GM12878 (cell line): ENCODE measurements at regions not wholly inside any gene's neighbourhood (a gene's known extent, or its start where the extent isn't known, plus 50 kb on each side); places are given as distances from the start of the nearest gene placed in this dataset.

ENCODE experiments used
- ATAC-seq: fragments of 200-7000 bp; cut with Tn5 transposase; 3 replicates; pipeline ENCODE4 v1.9.1; 2020; ENCODE audit warnings: mild to moderate bottlenecking, moderate library complexity
- BruUV-seq: library from RNA; stranded (reverse); fragments of 400-500 nt; replicated peaks from 2 replicates; lab custom pipeline; 2021; lab: Mats Ljungman, UMichigan
- CTCF ChIA-PET: fragments of 300-600 bp; sonication (Branson Sonifier 250); formaldehyde crosslinking; extraction: SDS; loops from one replicate; lab custom pipeline; 2021; ENCODE audit warnings: inconsistent platforms; lab: Yijun Ruan, JAX
- POLR2A ChIA-PET: fragments of 350-600 bp; formaldehyde crosslinking; extraction: SDS; loops from one replicate; lab custom pipeline; 2021; ENCODE audit warnings: inconsistent platforms; lab: Charles Lee
- RAD21 ChIA-PET: fragments of 300-600 bp; sonication (Branson Sonifier 250); formaldehyde crosslinking; loops from one replicate; lab custom pipeline; 2023; ENCODE audit warnings: antibody characterized with exemption; ENCODE audit not compliant: unreplicated experiment; lab: Charles Lee
- SMC1A ChIA-PET: fragments of 300-600 bp; sonication (Branson Sonifier 250); formaldehyde crosslinking; loops from one replicate; lab custom pipeline; 2023; ENCODE audit not compliant: unreplicated experiment, uncharacterized antibody; lab: Charles Lee
- DNase-seq: peaks from one replicate; pipeline ENCODE4 v3.0.0-alpha.2; 2011; ENCODE audit warnings: low read depth, low spot score
- FAIRE-seq: peaks from 3 replicates; lab custom pipeline; 2011; peaks lifted over from hg19 to GRCh38; lab: Jason Lieb, UNC
- H2AFZ ChIP-seq: 2 replicates; pipeline ENCODE4 v1.6.0; 2011; ENCODE audit warnings: low read depth, low read length, control low read depth; ENCODE audit not compliant: control insufficient read depth
- H3K27ac ChIP-seq: 2 replicates; pipeline ENCODE4 v1.5.1; 2011; ENCODE audit warnings: control low read depth; ENCODE audit not compliant: control insufficient read depth, insufficient read depth
- H3K27me3 ChIP-seq, 2 experiments: replicated peaks in 1 of 2; 2 replicates each; pipeline versions ENCODE4 v1.6.0 to v1.6.1; 2011; ENCODE audit warnings: low read length in 1 of 2; ENCODE audit not compliant: control insufficient read depth in 2 of 2, insufficient read depth in 2 of 2
- H3K36me3 ChIP-seq, 2 experiments: 2 replicates each; pipeline ENCODE4 v1.5.1; 2011; ENCODE audit warnings: low read length in 1 of 2; ENCODE audit not compliant: control insufficient read depth in 2 of 2, insufficient read depth in 2 of 2
- H3K4me1 ChIP-seq: 2 replicates; pipeline ENCODE4 v1.6.1; 2011; ENCODE audit warnings: mild to moderate bottlenecking, low read length, moderate library complexity, mixed read lengths; ENCODE audit not compliant: control insufficient read depth, insufficient read depth
- H3K4me2 ChIP-seq: 2 replicates; pipeline ENCODE4 v1.6.0; 2011; ENCODE audit warnings: control low read depth; ENCODE audit not compliant: control insufficient read depth, insufficient read depth
- H3K4me3 ChIP-seq: fragments of 200-600 bp; sonication (generic); 2 replicates; pipeline ENCODE4 v1.5.1; 2016
- H3K79me2 ChIP-seq: 2 replicates; pipeline ENCODE4 v1.6.0; 2011; ENCODE audit warnings: low read length; ENCODE audit not compliant: control insufficient read depth, insufficient read depth
- H3K9ac ChIP-seq: 2 replicates; pipeline ENCODE4 v1.8.0; 2011; ENCODE audit warnings: low read length, control low read depth, mixed read lengths; ENCODE audit not compliant: control insufficient read depth, insufficient read depth
- H3K9me3 ChIP-seq: replicated peaks from 3 replicates; pipeline ENCODE4 v1.5.1; 2011; ENCODE audit warnings: mild to moderate bottlenecking, low read length; ENCODE audit not compliant: control insufficient read depth, insufficient read depth
- H4K20me1 ChIP-seq: 2 replicates; pipeline ENCODE4 v1.6.0; 2011; ENCODE audit not compliant: control insufficient read depth, insufficient read depth
- ASH2L ChIP-seq: fragments of 300-600, 200-600 bp; sonication (generic); IDR thresholded peaks from 2 replicates; pipeline ENCODE4 v1.6.1; 2017; ENCODE audit warnings: low read depth, mild to moderate bottlenecking, borderline replicate concordance
- CHD2 ChIP-seq: IDR thresholded peaks from 2 replicates; pipeline ENCODE4 v1.6.1; 2011; ENCODE audit warnings: low read depth, low read length, improper control_type of control experiment, borderline replicate concordance
- GABPA ChIP-seq: IDR thresholded peaks from 2 replicates; pipeline ENCODE4 v1.6.1; 2014; ENCODE audit warnings: antibody characterized with exemption, low read depth, mild to moderate bottlenecking, inconsistent platforms
- MTA2 ChIP-seq: fragments of 450-650 bp; IDR thresholded peaks from 2 replicates; pipeline ENCODE4 v1.6.1; 2016; ENCODE audit warnings: low read depth, mild to moderate bottlenecking, moderate library complexity
- MYB ChIP-seq: fragments of 150-350 bp; IDR thresholded peaks from 2 replicates; pipeline ENCODE4 v1.6.1; 2014; ENCODE audit warnings: mild to moderate bottlenecking, low read depth, low read length, borderline replicate concordance
- NFYA ChIP-seq: IDR thresholded peaks from 2 replicates; pipeline ENCODE4 v1.6.1; 2011; ENCODE audit warnings: low read depth, mild to moderate bottlenecking, low read length, improper control_type of control experiment, borderline replicate concordance
- NR2F1 ChIP-seq: fragments of 450-650 bp; conservative IDR thresholded peaks from 2 replicates; pipeline ENCODE4 v1.6.1; 2017; ENCODE audit warnings: mild to moderate bottlenecking
- POLR2AphosphoS2 ChIP-seq: IDR thresholded peaks from 2 replicates; pipeline ENCODE4 v1.6.1; 2011; ENCODE audit warnings: low read depth, mild to moderate bottlenecking, low read length, improper control_type of control experiment, moderate library complexity
- RBBP5 ChIP-seq: fragments of 200-600 bp; sonication (generic); conservative IDR thresholded peaks from 2 replicates; pipeline ENCODE4 v1.6.1; 2016
- SIX5 ChIP-seq: IDR thresholded peaks from 2 replicates; pipeline ENCODE4 v1.6.1; 2011; ENCODE audit warnings: mild to moderate bottlenecking, low read depth, low read length, moderate library complexity; ENCODE audit not compliant: severe bottlenecking
- TAF1 ChIP-seq: IDR thresholded peaks from 2 replicates; pipeline ENCODE4 v1.6.1; 2011; ENCODE audit warnings: mild to moderate bottlenecking, low read depth, low read length, borderline replicate concordance
- TBL1XR1 ChIP-seq: IDR thresholded peaks from 2 replicates; pipeline ENCODE4 v1.6.1; 2012; ENCODE audit warnings: low read depth, low read length, improper control_type of control experiment
- TCF7 ChIP-seq: IDR thresholded peaks from 2 replicates; pipeline ENCODE4 v1.6.1; 2014; ENCODE audit warnings: antibody characterized with exemption, borderline replicate concordance
- ZNF217 ChIP-seq: fragments of 450-650 bp; IDR thresholded peaks from 2 replicates; pipeline ENCODE4 v1.6.1; 2017; ENCODE audit warnings: antibody characterized with exemption, mild to moderate bottlenecking
- ZNF24 ChIP-seq: fragments of 450-650 bp; IDR thresholded peaks from 2 replicates; pipeline ENCODE4 v1.6.1; 2017; ENCODE audit warnings: antibody characterized with exemption, mild to moderate bottlenecking
- ZNF622 ChIP-seq: fragments of 450-650 bp; IDR thresholded peaks from 2 replicates; pipeline ENCODE4 v1.6.1; 2017; ENCODE audit warnings: mild to moderate bottlenecking, inconsistent platforms
- WGBS: methylation state at CpG from one replicate; pipeline ENCODE4 v1.1.6; 2016; ENCODE audit warnings: low lambda C conversion rate; ENCODE audit not compliant: insufficient replicate concordance, insufficient coverage; ENCODE audit errors: missing lambda C conversion rate; 5-methylcytosine and 5-hydroxymethylcytosine counted together
- in situ Hi-C: fragments of 300-500 bp; cut with MboI; formaldehyde crosslinking; loops from 9 replicates; pipeline ENCODE4 v1.14.3; 2018; ENCODE audit warnings: mixed read lengths
- intact Hi-C: fragments of 100-400 bp; cut with micrococcal nuclease; formaldehyde crosslinking; loops from one replicate; pipeline ENCODE4 v1.14.2; 2022; ENCODE audit not compliant: unreplicated experiment
- TF ChIP-seq, protein P1 (sequence below): fragments of 450-650 bp; IDR thresholded peaks from 2 replicates; pipeline ENCODE4 v1.6.1; 2017; ENCODE audit warnings: mild to moderate bottlenecking, low read depth, inconsistent platforms; ENCODE audit not compliant: poor library complexity, severe bottlenecking
- TF ChIP-seq, protein P2 (sequence below): IDR thresholded peaks from 2 replicates; pipeline ENCODE4 v1.6.1; 2011; ENCODE audit warnings: low read depth, mild to moderate bottlenecking, low read length, moderate library complexity, borderline replicate concordance; ENCODE audit errors: extremely low read depth
- TF ChIP-seq, protein P3 (sequence below): fragments of 450-650 bp; IDR thresholded peaks from 2 replicates; pipeline ENCODE4 v1.6.1; 2017; ENCODE audit warnings: mild to moderate bottlenecking, moderate library complexity
- TF ChIP-seq, protein P4 (sequence below): IDR thresholded peaks from 2 replicates; pipeline ENCODE4 v1.6.1; 2012; ENCODE audit warnings: low read length, inconsistent platforms

DNA sequence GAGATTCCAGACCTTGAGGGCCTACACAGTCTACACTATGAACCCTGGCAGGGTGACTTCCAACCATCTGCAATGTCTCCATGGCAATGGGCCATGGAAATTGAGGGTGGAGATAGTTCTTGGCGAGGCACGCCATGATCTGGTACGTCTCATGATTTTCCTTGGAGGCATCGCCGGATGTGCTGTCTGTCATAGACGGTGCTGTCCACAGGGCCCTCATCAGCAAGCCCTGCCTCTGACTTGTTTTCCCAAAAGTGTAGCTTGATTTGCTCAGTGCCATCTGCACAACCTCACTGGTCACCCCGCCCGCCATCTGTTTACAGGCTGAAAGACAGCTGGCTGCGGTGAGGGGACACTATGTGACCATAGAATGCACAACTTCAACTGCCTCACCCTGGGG lies 73.5 kb downstream of the BOD1 start:
- POLR2A ChIA-PET: no interaction called here
- H3K4me3 ChIP-seq: no peak overlapping the region
- intact Hi-C loops: no loop called here
- peaks cover 16% of the 10 kb centered on the region for H3K4me1 ChIP-seq
- H3K4me2 ChIP-seq: no peak overlapping the region
- RAD21 ChIA-PET: no interaction called here
- DNase-seq (no peak), ATAC-seq (no peak), FAIRE-seq (no peak)
- no peaks in the 10 kb centered on the region for H3K79me2 ChIP-seq
- no peak overlapping the region for H3K27ac ChIP-seq
- H2AFZ ChIP-seq: no peak overlapping the region
- in situ Hi-C loops: no loop called here
- TF ChIP-seq NR2F1 (no peak), ASH2L (no peak), RBBP5 (no peak), ZNF622 (no peak), MYB (no peak), TCF7 (no peak), TAF1 (no peak), GABPA (no peak), CHD2 (no peak), ZNF24 (no peak), POLR2AphosphoS2 (no peak), MTA2 (no peak), SIX5 (no peak), ZNF217 (no peak), NFYA (no peak), TBL1XR1 (no peak)
- TF ChIP-seq, protein P1, sequence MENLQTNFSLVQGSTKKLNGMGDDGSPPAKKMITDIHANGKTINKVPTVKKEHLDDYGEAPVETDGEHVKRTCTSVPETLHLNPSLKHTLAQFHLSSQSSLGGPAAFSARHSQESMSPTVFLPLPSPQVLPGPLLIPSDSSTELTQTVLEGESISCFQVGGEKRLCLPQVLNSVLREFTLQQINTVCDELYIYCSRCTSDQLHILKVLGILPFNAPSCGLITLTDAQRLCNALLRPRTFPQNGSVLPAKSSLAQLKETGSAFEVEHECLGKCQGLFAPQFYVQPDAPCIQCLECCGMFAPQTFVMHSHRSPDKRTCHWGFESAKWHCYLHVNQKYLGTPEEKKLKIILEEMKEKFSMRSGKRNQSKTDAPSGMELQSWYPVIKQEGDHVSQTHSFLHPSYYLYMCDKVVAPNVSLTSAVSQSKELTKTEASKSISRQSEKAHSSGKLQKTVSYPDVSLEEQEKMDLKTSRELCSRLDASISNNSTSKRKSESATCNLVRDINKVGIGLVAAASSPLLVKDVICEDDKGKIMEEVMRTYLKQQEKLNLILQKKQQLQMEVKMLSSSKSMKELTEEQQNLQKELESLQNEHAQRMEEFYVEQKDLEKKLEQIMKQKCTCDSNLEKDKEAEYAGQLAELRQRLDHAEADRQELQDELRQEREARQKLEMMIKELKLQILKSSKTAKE: no peak
- TF ChIP-seq, protein P2, sequence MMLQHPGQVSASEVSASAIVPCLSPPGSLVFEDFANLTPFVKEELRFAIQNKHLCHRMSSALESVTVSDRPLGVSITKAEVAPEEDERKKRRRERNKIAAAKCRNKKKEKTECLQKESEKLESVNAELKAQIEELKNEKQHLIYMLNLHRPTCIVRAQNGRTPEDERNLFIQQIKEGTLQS: no peak
- TF ChIP-seq, protein P3, sequence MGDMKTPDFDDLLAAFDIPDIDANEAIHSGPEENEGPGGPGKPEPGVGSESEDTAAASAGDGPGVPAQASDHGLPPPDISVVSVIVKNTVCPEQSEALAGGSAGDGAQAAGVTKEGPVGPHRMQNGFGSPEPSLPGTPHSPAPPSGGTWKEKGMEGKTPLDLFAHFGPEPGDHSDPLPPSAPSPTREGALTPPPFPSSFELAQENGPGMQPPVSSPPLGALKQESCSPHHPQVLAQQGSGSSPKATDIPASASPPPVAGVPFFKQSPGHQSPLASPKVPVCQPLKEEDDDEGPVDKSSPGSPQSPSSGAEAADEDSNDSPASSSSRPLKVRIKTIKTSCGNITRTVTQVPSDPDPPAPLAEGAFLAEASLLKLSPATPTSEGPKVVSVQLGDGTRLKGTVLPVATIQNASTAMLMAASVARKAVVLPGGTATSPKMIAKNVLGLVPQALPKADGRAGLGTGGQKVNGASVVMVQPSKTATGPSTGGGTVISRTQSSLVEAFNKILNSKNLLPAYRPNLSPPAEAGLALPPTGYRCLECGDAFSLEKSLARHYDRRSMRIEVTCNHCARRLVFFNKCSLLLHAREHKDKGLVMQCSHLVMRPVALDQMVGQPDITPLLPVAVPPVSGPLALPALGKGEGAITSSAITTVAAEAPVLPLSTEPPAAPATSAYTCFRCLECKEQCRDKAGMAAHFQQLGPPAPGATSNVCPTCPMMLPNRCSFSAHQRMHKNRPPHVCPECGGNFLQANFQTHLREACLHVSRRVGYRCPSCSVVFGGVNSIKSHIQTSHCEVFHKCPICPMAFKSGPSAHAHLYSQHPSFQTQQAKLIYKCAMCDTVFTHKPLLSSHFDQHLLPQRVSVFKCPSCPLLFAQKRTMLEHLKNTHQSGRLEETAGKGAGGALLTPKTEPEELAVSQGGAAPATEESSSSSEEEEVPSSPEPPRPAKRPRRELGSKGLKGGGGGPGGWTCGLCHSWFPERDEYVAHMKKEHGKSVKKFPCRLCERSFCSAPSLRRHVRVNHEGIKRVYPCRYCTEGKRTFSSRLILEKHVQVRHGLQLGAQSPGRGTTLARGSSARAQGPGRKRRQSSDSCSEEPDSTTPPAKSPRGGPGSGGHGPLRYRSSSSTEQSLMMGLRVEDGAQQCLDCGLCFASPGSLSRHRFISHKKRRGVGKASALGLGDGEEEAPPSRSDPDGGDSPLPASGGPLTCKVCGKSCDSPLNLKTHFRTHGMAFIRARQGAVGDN: no peak
- TF ChIP-seq, protein P4, sequence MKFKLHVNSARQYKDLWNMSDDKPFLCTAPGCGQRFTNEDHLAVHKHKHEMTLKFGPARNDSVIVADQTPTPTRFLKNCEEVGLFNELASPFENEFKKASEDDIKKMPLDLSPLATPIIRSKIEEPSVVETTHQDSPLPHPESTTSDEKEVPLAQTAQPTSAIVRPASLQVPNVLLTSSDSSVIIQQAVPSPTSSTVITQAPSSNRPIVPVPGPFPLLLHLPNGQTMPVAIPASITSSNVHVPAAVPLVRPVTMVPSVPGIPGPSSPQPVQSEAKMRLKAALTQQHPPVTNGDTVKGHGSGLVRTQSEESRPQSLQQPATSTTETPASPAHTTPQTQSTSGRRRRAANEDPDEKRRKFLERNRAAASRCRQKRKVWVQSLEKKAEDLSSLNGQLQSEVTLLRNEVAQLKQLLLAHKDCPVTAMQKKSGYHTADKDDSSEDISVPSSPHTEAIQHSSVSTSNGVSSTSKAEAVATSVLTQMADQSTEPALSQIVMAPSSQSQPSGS: no peak
- WGBS: 85% methylated on average over 9 of the region's 9 CpGs
- H3K36me3 ChIP-seq: no peaks in the 10 kb centered on the region
- CTCF ChIA-PET: no interaction called here
- H3K9ac ChIP-seq: no peak overlapping the region
- H3K27me3 ChIP-seq: no peaks in the 10 kb centered on the region
- H4K20me1 ChIP-seq: no peaks in the 10 kb centered on the region
- H3K9me3 ChIP-seq: no peaks in the 10 kb centered on the region
- SMC1A ChIA-PET: no interaction called here
- no TSS peak for BruUV-seq
